ENCODE measurements at regions not wholly inside any gene's neighbourhood (a gene's known extent, or its start where the extent isn't known, plus 50 kb on each side); places are given as distances from the start of the nearest gene placed in this dataset.

GRCh38 chr13:70874636-70875035 is 766.4 kb upstream of the KLHL1 start:
- intact Hi-C loops (cut with DNase I), result no loop called here
- no peak for DNase-seq
- Histone ChIP-seq H3K9me3 (no peaks in the 10 kb centered on the region), H3K9ac (ENCODE audit: low read depth in 2 of 2, low read length in 2 of 2) (no peak overlapping the region), H3K4me3 (no peak overlapping the region), H3K27ac (no peak overlapping the region), H3K27me3 (no peaks in the 10 kb centered on the region), H3K4me1 (no peaks in the 10 kb centered on the region), H3K36me3 (no peaks in the 10 kb centered on the region)
- TF ChIP-seq CTCF (IDR thresholded peaks at IDR 0.05), result no peak

GRCh38 chr13:70864731-70865130 is 756.5 kb upstream of the KLHL1 start:
- Histone ChIP-seq H3K4me1 (no peaks in the 10 kb centered on the region), H3K36me3 (no peaks in the 10 kb centered on the region), H3K4me3 (no peak overlapping the region), H3K9me3 (no peaks in the 10 kb centered on the region), H3K9ac (ENCODE audit: low read depth in 2 of 2, low read length in 2 of 2) (no peak overlapping the region), H3K27me3 (no peaks in the 10 kb centered on the region), H3K27ac (no peak overlapping the region)
- TF ChIP-seq CTCF (IDR thresholded peaks at IDR 0.05), result no peak
- intact Hi-C loops (cut with DNase I), result no loop called here
- no peak for DNase-seq

- intact Hi-C loops (cut with DNase I), result no loop called here
- Histone ChIP-seq H3K4me3 (no peak overlapping the region), H3K4me1 (no peaks in the 10 kb centered on the region), H3K27me3 (no peaks in the 10 kb centered on the region), H3K36me3 (no peaks in the 10 kb centered on the region), H3K9ac (ENCODE audit: low read depth in 2 of 2, low read length in 2 of 2) (no peak overlapping the region), H3K9me3 (no peaks in the 10 kb centered on the region), H3K27ac (no peak overlapping the region)
- no peak for TF ChIP-seq CTCF (IDR thresholded peaks at IDR 0.05)
- DNase-seq, result peak; percentile 30
Measured at GRCh38 chr13:70856711-70857110, 748.5 kb upstream of the KLHL1 start.

- intact Hi-C loops (cut with DNase I), result no loop called here
- H3K9ac ChIP-seq (ENCODE audit: low read depth in 2 of 2, low read length in 2 of 2), result no peak overlapping the region
- no peaks in the 10 kb centered on the region for H3K9me3 ChIP-seq
- TF ChIP-seq CTCF (IDR thresholded peaks at IDR 0.05), result no peak
- no peaks in the 10 kb centered on the region for H3K36me3 ChIP-seq
- no peak overlapping the region for H3K4me3 ChIP-seq
- no peak overlapping the region for H3K27ac ChIP-seq
- no peaks in the 10 kb centered on the region for H3K27me3 ChIP-seq
- DNase-seq, result no peak
- no peaks in the 10 kb centered on the region for H3K4me1 ChIP-seq
Measured at GRCh38 chr13:70856025-70856424, 747.8 kb upstream of the KLHL1 start.

GRCh38 chr13:70849222-70849621 is 741.0 kb upstream of the KLHL1 start:
- H3K27ac ChIP-seq, result no peak overlapping the region
- H3K9me3 ChIP-seq, result no peaks in the 10 kb centered on the region
- DNase-seq, result no peak
- H3K4me1 ChIP-seq, result no peaks in the 10 kb centered on the region
- TF ChIP-seq CTCF (IDR thresholded peaks at IDR 0.05), result no peak
- H3K36me3 ChIP-seq, result no peaks in the 10 kb centered on the region
- H3K4me3 ChIP-seq, result no peak overlapping the region
- intact Hi-C loops (cut with DNase I), result no loop called here
- no peak overlapping the region for H3K9ac ChIP-seq (ENCODE audit: low read depth in 2 of 2, low read length in 2 of 2)
- no peaks in the 10 kb centered on the region for H3K27me3 ChIP-seq

Data from colonic mucosa (tissue), 4 donors.